Stimulated activated naive CD4-positive, alpha-beta T cell (primary cell): ENCODE measurements at regions not wholly inside any gene's neighbourhood (a gene's known extent, or its start where the extent isn't known, plus 50 kb on each side); places are given as distances from the start of the nearest gene placed in this dataset.
"Not testable (repeated sequence)": the region's sequence is repeated elsewhere in the genome, so short reads cannot be mapped to it uniquely, and the experiment has no call there.

Experiments
- DNase-seq, 6 experiments: peaks; one replicate each; lab custom pipeline; 2025; lab: John Stamatoyannopoulos, UW

GRCh38 chr1:95905818-95906395 lies 671.9 kb downstream of the RWDD3 start:
- DNase-seq: no peak

- DNase-seq: not testable (repeated sequence)
These were observed 677.7 kb downstream of the RWDD3 start for GRCh38 chr1:95911739-95912138.

GRCh38 chr1:95916616-95917015 lies 682.6 kb downstream of the RWDD3 start:
- DNase-seq: no peak

- no peak for DNase-seq
These were observed 690.7 kb downstream of the RWDD3 start for GRCh38 chr1:95924684-95925083.

GRCh38 chr1:95926331-95926730 lies 692.3 kb downstream of the RWDD3 start:
- no peak for DNase-seq

- no peak for DNase-seq
These were observed 693.1 kb downstream of the RWDD3 start for GRCh38 chr1:95927061-95927460.

- no peak for DNase-seq
These were observed 701.7 kb downstream of the RWDD3 start for GRCh38 chr1:95935719-95936118.

- DNase-seq: no peak
These were observed 707.2 kb downstream of the RWDD3 start for GRCh38 chr1:95941121-95941798.

- DNase-seq: no peak
These were observed 714.0 kb downstream of the RWDD3 start for GRCh38 chr1:95948023-95948422.

- DNase-seq: no peak
These were observed 717.5 kb downstream of the RWDD3 start for GRCh38 chr1:95951371-95952102.

- DNase-seq: no peak
These were observed 719.0 kb downstream of the RWDD3 start for GRCh38 chr1:95953015-95953414.

- no peak for DNase-seq
These were observed 720.6 kb downstream of the RWDD3 start for GRCh38 chr1:95954585-95954984.

GRCh38 chr1:95956215-95956614 lies 722.2 kb downstream of the RWDD3 start:
- no peak for DNase-seq

- DNase-seq: no peak
These were observed 723.7 kb downstream of the RWDD3 start for GRCh38 chr1:95957748-95958147.

- no peak for DNase-seq
These were observed 732.9 kb downstream of the RWDD3 start for GRCh38 chr1:95966866-95967265.

- DNase-seq: no peak
These were observed 740.6 kb downstream of the RWDD3 start for GRCh38 chr1:95974586-95974985.

GRCh38 chr1:95982711-95983110 lies 738.9 kb upstream of the PTBP2 start:
- no peak for DNase-seq

GRCh38 chr1:95983831-95984230 lies 737.8 kb upstream of the PTBP2 start:
- no peak for DNase-seq

- no peak for DNase-seq
These were observed 736.7 kb upstream of the PTBP2 start for GRCh38 chr1:95984798-95985374.

GRCh38 chr1:95990033-95990432 lies 731.6 kb upstream of the PTBP2 start:
- DNase-seq: no peak

GRCh38 chr1:95991787-95992520 lies 729.6 kb upstream of the PTBP2 start:
- DNase-seq: no peak

- DNase-seq: no peak
These were observed 726.9 kb upstream of the PTBP2 start for GRCh38 chr1:95994643-95995042.
